Activated naive CD4-positive, alpha-beta T cell (primary cell): ENCODE measurements at regions not wholly inside any gene's neighbourhood (a gene's known extent, or its start where the extent isn't known, plus 50 kb on each side); places are given as distances from the start of the nearest gene placed in this dataset.

Source experiments
- DNase-seq, 4 experiments: peaks; one replicate each; lab custom pipeline; 2025; lab: John Stamatoyannopoulos, UW

- no peak for DNase-seq
Measured at GRCh38 chr5:2149195-2149539, 266.4 kb upstream of the IRX4 start.

- no peak for DNase-seq
Measured at GRCh38 chr5:2148312-2149194, 265.8 kb upstream of the IRX4 start.

- no peak for DNase-seq
Measured at GRCh38 chr5:2147504-2148311, 265.0 kb upstream of the IRX4 start.

- DNase-seq, result no peak
Measured at GRCh38 chr5:2143646-2144353, 261.1 kb upstream of the IRX4 start.

GRCh38 chr5:2143088-2143487 is 260.4 kb upstream of the IRX4 start:
- no peak for DNase-seq

- DNase-seq, result no peak
Measured at GRCh38 chr5:2142456-2142954, 259.8 kb upstream of the IRX4 start.

GRCh38 chr5:2141254-2142000 is 258.7 kb upstream of the IRX4 start:
- no peak for DNase-seq

- DNase-seq, result no peak
Measured at GRCh38 chr5:2140501-2141175, 257.9 kb upstream of the IRX4 start.

GRCh38 chr5:2139478-2139877 is 256.8 kb upstream of the IRX4 start:
- no peak for DNase-seq

GRCh38 chr5:2138896-2139295 is 256.2 kb upstream of the IRX4 start:
- DNase-seq, result no peak

- no peak for DNase-seq
Measured at GRCh38 chr5:2137444-2138050, 254.8 kb upstream of the IRX4 start.

GRCh38 chr5:2136728-2137333 is 254.1 kb upstream of the IRX4 start:
- no peak for DNase-seq

GRCh38 chr5:2135833-2136232 is 253.1 kb upstream of the IRX4 start:
- no peak for DNase-seq

GRCh38 chr5:2135354-2135753 is 252.6 kb upstream of the IRX4 start:
- DNase-seq, result no peak

- DNase-seq, result no peak
Measured at GRCh38 chr5:2134543-2135292, 252.0 kb upstream of the IRX4 start.

GRCh38 chr5:2133936-2134335 is 251.2 kb upstream of the IRX4 start:
- no peak for DNase-seq

GRCh38 chr5:2133080-2133479 is 250.4 kb upstream of the IRX4 start:
- DNase-seq, result no peak

GRCh38 chr5:2132497-2132847 is 249.7 kb upstream of the IRX4 start:
- no peak for DNase-seq

- DNase-seq, result no peak
Measured at GRCh38 chr5:2131826-2132496, 249.2 kb upstream of the IRX4 start.
